ENCODE measurements at regions not wholly inside any gene's neighbourhood (a gene's known extent, or its start where the extent isn't known, plus 50 kb on each side); places are given as distances from the start of the nearest gene placed in this dataset.
"Not testable (repeated sequence)": the region's sequence is repeated elsewhere in the genome, so short reads cannot be mapped to it uniquely, and the experiment has no call there.

- TF ChIP-seq EP300 (IDR thresholded peaks at IDR 0.05); POLR2A (IDR thresholded peaks at IDR 0.05; ENCODE audit: low read depth); CTCF (IDR thresholded peaks at IDR 0.05); POLR2AphosphoS5 (IDR thresholded peaks at IDR 0.05): not testable (repeated sequence)
These were observed 63.9 kb upstream of the TEX13C start for GRCh38 chrX:125255759-125256158.
